ENCODE measurements at regions not wholly inside any gene's neighbourhood (a gene's known extent, or its start where the extent isn't known, plus 50 kb on each side); places are given as distances from the start of the nearest gene placed in this dataset.
"Not testable (repeated sequence)": the region's sequence is repeated elsewhere in the genome, so short reads cannot be mapped to it uniquely, and the experiment has no call there.

DNA sequence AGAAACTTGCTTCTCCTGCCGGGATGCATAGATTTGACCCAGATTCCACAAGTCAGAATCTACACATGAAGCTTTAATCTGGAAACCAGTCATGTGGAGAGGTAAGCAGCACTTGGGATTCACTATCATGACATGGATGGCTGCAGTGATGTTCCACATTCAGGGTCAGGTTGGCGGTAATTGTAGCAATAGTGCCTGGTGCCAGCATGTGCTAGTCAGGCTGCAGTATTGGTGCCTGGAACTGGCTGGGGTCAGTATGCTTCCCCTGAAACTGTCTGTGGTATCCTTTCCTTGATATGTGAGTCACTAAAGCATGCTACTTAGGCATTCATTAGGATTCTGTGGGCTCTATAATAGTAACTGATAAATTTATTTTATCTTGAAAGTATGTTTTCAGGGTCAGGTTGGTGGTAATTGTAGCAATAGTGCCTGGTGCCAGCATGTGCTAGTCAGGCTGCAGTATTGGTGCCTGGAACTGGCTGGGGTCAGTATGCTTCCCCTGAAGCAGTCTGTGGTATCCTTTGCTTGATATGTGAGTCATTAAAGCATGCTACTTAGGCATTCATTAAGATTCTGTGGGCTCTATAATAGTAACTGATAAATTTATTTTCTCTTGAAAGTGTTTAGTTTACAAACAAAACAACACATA, 1439.2 kb downstream of the ZPLD1 start:
- no peak for DNase-seq (ENCODE audit: low read depth, low spot score)

DNA sequence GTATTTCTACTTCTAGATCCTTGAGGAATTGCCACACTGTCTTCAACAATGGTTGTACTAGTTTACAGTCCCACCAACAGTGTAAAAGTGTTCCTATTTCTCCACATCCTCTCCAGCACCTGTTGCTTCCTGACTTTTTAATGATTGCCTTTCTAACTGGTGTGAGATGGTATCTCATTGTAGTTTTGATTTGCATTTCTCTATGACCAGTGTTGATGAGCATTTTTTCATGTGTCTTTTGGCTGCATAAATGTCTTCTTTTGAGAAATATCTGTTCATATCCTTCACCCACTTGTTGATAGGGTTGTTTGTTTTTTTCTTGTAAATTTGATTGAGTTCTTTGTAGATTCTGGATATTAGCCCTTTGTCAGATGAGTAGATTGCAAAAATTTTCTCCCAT, 1447.0 kb downstream of the ZPLD1 start:
- not testable (repeated sequence) for DNase-seq (ENCODE audit: low read depth, low spot score)

DNA sequence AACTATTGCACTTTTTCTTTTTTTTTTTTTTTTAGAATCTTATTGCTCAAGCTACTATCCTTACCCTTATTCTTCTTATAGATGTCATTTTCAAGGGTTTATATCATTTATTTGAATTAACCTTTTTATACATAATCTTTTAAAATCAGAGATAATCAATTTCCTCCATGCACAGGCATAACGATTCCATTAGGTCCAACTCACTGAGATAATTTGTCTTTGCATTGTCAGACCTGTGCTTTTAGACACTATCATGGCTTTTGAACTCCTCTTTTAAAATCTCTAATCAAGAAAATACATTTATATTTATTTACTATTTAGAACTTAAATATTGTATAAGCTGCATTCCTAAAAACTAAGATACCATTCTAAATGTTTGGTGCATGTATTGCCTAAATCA, 1454.9 kb downstream of the ZPLD1 start:
- no peak for DNase-seq (ENCODE audit: low read depth, low spot score)

DNA sequence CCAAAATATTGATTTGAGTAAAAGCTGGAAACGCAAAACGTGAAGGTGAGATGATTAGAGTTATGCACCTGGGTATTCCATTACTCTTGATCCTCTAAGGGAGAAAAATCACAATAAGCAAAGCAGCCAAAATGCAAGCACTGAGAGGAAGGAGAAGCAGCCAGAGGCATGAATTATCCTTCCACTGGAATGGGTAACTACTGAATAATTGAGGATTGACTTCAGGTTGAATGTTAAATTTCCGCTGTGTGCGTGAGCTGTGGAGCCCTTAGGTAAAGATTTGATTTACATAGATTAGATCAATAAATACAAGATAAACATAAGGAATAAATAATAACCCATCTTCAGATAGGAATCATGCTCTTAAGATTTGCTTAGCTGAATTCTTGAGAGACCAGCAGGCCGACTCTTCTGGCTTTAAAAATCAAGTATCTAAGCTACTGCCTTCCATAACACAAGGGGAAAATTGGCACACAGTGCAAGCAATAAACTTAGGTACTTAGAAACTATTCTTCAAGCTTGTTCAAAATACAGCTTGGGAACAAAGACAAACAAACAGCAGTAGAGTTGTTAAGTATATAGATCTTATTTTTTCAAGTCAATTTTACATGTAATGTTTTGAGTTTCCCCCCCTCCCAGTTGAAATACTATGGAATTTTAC, 1459.5 kb downstream of the ZPLD1 start:
- DNase-seq (ENCODE audit: low read depth, low spot score), result no peak

DNA sequence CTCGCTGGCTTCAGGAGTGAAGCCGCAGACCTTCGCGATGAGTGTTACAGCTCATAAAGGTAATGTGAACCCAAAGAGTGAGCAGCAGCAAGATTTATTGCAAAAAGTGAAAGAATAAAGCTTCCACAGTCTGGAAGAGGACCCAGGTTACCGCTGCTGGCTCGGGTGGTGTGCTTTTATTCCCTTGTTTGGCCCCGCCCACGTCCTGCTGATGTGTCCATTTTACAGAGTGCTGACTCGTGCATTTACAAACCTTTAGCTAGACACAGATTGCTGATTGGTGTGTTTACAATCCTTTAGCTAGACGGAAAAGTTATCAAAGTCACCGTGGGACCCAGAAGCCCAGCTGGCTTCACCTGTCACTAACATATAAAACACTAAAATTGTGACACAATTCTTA, 1464.5 kb downstream of the ZPLD1 start:
- no peak for DNase-seq (ENCODE audit: low read depth, low spot score)

DNA sequence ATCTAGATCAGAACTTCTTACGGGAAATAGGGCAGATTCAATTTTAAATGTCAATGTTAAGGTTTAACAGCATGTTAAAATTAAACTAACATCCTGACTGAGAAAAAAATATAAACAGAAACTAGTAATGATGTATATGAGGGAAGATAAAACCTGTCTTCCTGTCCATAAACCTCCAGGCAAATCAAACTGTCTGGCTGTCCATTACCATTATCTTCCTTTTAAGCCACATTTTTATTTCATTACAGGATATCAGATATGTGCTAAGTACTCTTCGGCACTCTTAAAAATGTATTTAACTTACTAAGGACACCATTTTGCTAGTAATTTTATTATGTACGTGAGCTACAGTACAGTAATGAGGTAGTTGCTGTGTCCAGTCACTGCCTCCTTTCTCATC, 1461.7 kb upstream of the ALCAM start:
- DNase-seq (ENCODE audit: low read depth, low spot score), result no peak

DNA sequence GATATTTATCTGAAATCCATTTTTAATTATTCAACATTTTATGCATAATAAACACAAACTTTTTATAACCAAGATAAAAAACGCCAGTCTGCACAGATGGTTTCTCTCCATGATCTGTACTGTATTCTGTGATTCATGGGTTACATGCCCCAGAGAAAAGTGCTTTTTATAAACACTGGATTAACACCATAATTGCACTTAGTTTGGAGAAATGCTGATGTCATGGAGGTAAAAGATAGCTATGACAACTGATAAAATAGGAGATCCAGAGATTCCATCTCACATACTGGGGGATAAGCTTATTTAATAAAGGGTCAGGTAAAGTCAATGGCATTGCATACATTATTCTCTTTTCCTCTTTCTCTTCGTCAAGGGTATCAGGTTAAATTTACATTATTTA, 1460.4 kb upstream of the ALCAM start:
- no peak for DNase-seq (ENCODE audit: low read depth, low spot score)

DNA sequence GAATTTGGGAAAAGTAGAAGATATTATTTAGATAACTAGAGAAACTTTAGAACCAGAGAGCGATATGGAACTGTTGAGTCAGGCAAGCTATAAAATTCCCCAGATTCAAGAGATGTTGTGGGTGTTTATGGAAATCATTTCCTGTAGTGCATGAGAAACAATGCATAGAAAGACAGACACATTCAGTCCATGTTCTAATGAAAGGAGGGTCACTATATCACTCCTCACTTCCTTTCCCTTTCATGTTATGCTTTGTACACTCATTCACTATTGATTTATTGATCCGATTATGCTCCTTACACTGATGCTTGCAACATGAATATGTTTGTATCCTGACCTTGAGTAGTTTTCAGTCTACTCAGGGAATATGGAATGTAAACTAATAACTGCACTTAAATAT, 1459.9 kb upstream of the ALCAM start:
- no peak for DNase-seq (ENCODE audit: low read depth, low spot score)

DNA sequence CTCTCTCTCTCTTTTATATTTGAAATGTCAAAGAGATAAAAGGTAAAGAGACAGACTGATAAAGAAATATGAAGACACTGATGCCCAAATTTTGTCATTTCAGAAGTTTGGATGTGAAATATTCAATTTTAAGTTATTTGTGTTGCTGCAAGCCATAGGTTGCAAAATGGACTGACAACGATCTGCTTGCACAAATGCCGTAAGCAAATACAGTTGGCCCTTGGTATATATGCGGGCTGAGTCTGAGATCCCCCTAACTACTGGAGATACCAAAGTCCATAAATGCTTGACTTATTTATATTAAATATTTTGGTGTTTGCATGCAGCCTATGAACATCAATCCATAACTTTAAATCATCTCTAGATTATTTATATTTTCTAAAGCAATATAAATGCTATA, 1459.1 kb upstream of the ALCAM start:
- DNase-seq (ENCODE audit: low read depth, low spot score), result no peak

DNA sequence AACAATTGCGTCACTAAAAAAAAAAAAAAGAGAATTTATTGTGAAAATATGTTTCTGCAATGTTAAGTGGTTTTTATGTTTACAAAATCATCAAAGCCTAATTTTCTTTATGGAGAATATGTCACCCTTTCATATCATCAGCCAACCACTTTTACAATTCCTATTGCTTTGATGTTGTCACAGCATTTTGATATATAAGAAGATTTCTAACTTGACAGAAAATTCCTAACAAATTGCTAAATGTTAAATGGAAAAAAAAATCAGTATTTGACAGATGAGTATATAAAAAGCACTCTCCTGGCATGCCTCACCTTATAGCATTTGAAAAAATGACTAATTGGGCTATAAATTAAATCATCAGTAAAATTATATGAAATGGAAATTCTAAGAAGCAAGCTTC, 1457.3 kb upstream of the ALCAM start:
- DNase-seq (ENCODE audit: low read depth, low spot score), result no peak

DNA sequence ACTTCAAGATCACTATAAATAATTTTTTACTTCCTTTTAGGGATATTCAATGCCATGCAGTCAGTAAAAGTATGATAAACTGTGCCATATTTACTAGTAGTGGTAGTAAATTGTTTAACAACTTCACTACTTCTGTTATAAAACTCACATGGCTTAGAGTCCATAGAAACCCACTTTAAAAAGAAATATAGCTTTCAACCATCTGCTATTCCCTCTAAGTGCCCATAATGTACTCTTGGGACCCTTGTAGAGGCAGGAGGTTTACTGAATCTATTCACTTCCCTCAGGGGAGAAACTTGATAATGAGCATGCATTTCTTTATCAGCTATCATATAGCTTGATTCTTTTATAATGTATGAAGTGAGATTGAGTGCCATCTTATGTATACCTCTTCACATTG, 1448.4 kb upstream of the ALCAM start:
- no peak for DNase-seq (ENCODE audit: low read depth, low spot score)

DNA sequence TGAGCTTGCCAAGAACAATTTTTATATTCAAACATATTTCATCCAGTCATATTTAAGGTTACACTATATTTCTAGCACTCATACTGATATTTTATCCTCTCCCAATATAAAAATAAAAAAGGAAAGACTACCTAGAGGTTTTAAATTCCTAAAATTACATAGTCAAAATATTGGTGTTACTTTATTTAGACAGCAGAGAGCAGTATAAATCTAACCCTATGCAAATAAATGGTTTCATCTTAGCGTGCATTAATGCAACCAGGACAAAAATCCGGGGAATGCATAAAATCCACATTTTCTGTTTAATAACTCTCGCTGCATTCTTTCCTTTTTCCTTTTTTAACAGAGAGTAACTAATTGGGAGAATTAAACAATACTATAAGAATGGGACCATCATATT, 1447.4 kb upstream of the ALCAM start:
- DNase-seq (ENCODE audit: low read depth, low spot score), result no peak

DNA sequence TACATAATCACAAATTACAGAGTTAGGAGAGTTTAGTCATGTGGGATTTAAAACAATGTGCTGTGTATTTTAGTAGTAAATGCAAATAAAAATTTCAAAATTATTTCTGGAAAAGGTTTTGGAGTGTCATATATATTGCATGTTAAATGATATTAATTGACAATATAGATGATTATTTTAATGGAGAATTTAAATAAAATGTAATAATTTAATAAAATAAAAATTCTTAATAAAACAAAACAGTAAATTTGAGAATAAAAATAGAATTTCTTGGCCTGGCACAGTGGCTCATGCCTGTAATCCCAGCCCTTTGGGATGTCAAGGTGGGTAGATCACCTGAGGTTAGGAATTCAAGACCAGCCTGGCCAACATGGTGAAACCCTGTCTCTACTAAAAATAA, 1442.8 kb upstream of the ALCAM start:
- DNase-seq (ENCODE audit: low read depth, low spot score), result no peak

DNA sequence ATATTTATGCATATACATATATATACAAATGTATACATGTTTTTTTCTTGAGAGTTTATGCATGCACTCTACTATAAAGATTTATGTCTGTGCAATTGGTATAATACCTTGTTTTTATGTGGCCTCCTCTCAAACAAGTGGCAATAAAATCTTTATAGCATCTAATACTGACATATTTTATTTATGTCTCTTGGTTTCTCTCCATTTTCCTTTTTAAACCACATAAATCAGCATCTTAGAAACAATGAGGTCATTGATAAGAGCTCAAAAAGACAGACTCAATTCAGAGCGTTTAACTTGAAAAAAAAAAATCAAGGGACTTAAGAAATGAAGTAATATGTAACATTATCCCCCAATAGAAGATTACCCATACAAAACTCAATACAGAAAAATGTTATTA, 1442.2 kb upstream of the ALCAM start:
- no peak for DNase-seq (ENCODE audit: low read depth, low spot score)

DNA sequence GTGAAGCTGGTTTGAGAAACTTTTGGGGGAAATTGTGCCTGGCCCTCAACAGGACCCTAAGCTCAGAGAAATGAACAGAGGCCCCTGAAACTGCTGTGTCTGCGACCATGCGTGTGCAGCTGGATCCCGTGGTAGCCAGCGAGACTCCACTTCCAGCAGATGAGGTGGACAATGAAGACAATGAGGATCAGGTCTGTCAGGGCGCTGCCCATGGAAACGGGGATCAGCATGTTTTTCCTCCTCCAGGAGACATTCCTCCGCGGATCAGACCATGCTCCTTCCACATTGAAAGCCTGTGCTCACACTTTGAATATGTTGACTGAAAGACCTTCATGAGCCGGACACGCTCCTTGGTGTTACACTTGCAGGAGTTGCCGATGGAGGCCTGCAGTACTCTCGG, 1439.8 kb upstream of the ALCAM start:
- DNase-seq (ENCODE audit: low read depth, low spot score), result no peak

DNA sequence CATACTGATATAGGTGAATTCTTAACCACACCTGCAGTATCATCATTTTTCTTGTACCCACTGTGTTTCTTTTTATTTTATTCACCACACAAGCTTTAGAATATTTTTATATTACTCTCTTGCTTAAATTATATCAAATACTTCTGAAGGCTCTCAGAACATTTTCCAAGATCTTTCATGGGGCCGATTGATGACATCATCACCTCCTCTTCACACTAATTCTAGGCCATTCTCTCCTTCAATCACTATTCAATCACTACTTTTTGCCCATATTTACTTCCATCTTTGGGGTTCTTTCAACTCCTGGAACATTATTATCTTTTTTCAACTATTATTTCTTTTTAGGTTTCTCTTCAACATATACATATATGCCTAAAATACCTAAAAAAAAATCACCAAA, 1438.8 kb upstream of the ALCAM start:
- no peak for DNase-seq (ENCODE audit: low read depth, low spot score)

DNA sequence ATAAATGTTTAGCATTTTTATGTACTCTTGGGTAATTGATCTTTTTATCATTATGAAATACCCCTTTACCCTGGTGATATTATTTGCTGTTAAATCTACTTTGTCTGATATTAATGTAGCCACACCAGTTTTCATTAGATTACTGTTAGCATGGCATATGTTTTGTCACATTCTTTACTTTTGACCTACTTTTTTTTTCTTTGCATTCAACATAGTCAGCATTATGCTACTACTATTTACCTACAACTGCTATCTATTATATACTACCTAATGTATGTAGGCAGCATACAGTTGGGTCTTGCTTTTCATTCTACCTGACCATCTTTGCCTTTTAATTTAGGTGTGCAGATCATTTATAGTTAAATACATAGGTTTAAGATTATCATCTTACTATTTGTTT, 1429.6 kb upstream of the ALCAM start:
- DNase-seq (ENCODE audit: low read depth, low spot score), result no peak

DNA sequence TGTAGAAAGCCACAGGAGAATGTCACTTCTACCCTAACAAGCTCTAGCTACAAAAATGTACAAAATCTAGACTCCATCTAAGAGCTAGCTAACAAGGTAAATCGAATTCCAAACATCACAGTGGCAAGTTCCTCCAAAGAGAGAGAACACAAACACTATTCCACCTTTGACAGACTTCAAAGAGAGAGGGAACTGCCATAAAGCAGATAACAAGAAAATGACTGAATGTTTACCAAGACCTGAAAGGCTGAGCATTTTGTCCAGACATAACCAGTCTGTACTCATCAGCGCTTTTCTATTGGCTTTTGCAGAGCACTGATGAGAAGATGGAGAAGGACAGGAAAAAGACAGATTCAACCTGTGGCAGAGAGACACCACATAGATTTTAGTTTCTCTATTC, 1419.6 kb upstream of the ALCAM start:
- no peak for DNase-seq (ENCODE audit: low read depth, low spot score)

DNA sequence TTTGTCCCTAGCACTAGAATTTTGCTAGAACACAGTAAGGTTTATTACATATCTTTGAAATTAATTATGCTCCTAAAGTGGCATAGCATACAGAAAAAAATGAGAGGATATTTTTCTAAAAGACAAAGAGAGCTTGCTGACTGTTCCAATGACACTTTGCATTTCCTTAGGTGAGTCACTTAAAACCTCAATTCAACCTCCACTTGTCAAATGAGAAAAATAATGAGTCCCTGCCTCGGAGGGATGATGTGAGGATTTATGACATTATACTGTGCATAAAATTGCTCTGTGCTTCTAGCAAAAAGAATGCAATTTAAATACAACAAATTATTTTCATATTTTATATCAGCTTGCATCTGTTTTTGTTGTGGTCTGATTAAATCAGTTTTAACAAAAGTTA, 1417.0 kb upstream of the ALCAM start:
- DNase-seq (ENCODE audit: low read depth, low spot score), result no peak

DNA sequence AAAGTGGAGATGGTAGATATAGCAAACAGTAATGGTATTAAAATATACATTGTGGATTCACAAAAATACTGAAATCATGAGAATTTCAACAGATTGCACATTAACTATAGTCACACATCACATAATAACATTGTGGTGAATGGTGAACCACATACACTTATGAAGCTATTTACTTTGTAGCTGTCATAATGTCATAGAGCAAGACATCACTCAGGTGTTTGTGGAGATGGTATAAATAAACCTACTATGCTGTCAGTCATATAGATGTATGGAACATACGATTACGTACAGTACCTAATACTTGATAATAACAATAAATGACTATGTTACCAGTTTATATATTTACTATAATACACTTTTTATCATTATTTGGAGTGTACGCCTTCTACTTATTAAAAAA, 1416.0 kb upstream of the ALCAM start:
- no peak for DNase-seq (ENCODE audit: low read depth, low spot score)

DNA sequence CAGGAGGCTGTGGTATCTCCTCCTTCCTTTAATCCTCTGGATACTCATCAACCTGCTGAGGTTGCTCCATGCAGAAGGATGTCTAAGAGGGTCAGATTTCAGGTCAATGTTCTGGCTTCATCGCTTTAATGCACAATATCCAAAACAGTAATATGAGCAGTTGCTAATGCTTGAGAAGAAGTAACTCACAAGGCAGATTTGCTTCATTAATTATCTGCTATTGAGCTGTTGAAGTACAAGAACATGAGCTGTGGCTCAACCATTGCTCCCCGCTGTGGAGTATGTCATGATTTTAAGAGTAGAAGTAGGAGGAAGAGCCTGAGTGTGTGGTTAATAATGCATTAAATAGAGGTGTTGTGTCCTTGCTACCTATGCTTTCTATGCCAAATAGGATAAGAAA, 1412.9 kb upstream of the ALCAM start:
- DNase-seq (ENCODE audit: low read depth, low spot score), result no peak

DNA sequence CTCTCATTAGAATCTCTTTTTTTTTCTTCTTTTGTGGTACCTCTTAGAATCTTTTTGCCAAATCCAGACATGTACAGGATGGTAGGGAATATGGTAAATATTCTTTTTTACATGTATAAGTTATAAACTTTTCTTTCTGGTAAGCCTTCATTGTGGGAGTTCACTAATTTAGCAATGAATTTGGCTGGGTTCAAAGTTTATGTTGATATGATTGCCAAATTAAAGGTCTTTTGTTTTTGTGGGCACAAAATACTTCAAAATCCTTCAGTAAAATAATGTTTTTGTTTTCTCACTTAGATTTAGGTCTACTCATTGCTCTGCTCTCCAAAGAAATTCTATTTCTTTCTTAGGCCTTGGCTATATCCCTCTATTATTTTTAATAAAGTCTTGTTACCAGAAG, 1405.9 kb upstream of the ALCAM start:
- no peak for DNase-seq (ENCODE audit: low read depth, low spot score)

DNA sequence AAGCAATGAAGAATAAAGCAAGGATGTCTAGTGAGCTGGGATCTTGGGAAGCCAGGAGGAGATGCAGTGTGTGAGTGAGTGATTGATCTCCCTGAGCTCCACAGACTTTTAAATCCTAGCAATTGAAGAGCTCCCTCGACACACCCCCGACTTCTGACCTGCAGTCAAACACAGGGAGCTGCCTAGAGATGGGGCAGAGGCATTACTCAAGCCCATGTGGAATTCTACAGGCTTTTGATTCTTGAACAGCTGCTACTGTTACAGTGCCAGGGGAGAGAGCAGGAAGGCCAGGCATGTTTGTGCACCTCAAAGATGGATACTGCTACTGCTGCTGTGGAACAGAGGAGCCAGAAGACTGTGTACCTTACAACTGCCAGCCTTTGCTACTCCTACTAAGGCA, 1403.1 kb upstream of the ALCAM start:
- no peak for DNase-seq (ENCODE audit: low read depth, low spot score)

DNA sequence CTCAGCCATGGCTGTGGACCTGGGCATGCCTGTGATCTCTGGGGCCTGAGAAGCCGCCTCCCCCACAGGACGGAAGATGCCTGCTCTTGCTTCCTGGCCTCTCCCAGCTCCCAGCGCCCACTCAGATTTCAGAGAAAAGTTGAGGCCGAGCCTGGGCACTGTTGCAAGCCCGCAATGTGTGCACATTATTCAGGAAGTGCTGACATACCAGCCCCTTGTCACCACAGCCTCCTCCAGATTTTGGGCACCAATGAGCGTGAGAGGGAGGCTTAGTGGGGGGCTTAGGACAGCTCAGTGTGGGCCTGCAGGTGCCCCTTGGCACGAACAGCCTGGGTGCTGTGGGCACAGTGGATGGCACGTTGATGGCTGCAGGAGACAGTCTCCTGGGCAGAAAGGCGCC, 1400.9 kb upstream of the ALCAM start:
- no peak for DNase-seq (ENCODE audit: low read depth, low spot score)

Data from smooth muscle cell of the brain vasculature (primary cell).